ENCODE measurements at regions not wholly inside any gene's neighbourhood (a gene's known extent, or its start where the extent isn't known, plus 50 kb on each side); places are given as distances from the start of the nearest gene placed in this dataset.
"Not testable (repeated sequence)": the region's sequence is repeated elsewhere in the genome, so short reads cannot be mapped to it uniquely, and the experiment has no call there.

GRCh38 chr6:21334651-21335050, 258.9 kb upstream of the SOX4 start:
- no peak for DNase-seq (ENCODE audit: low spot score)

- DNase-seq (ENCODE audit: low spot score), result no peak
Observed at GRCh38 chr6:21335591-21335990, 258.0 kb upstream of the SOX4 start.

- no peak for DNase-seq (ENCODE audit: low spot score)
Observed at GRCh38 chr6:21337263-21337662, 256.3 kb upstream of the SOX4 start.

- DNase-seq (ENCODE audit: low spot score), result no peak
Observed at GRCh38 chr6:21340573-21340972, 253.0 kb upstream of the SOX4 start.

GRCh38 chr6:21341910-21342309, 251.6 kb upstream of the SOX4 start:
- DNase-seq (ENCODE audit: low spot score), result no peak

- DNase-seq (ENCODE audit: low spot score), result no peak
Observed at GRCh38 chr6:21342501-21342900, 251.1 kb upstream of the SOX4 start.

- not testable (repeated sequence) for DNase-seq (ENCODE audit: low spot score)
Observed at GRCh38 chr6:21345704-21346103, 247.8 kb upstream of the SOX4 start.

GRCh38 chr6:21348146-21348503, 245.4 kb upstream of the SOX4 start:
- DNase-seq (ENCODE audit: low spot score), result no peak

GRCh38 chr6:21348504-21349195, 244.9 kb upstream of the SOX4 start:
- DNase-seq (ENCODE audit: low spot score), result no peak

- no peak for DNase-seq (ENCODE audit: low spot score)
Observed at GRCh38 chr6:21349834-21350233, 243.7 kb upstream of the SOX4 start.

GRCh38 chr6:21350926-21351325, 242.6 kb upstream of the SOX4 start:
- DNase-seq (ENCODE audit: low spot score), result no peak

- no peak for DNase-seq (ENCODE audit: low spot score)
Observed at GRCh38 chr6:21352131-21352530, 241.4 kb upstream of the SOX4 start.

GRCh38 chr6:21354805-21355238, 238.7 kb upstream of the SOX4 start:
- no peak for DNase-seq (ENCODE audit: low spot score)

GRCh38 chr6:21355638-21356037, 237.9 kb upstream of the SOX4 start:
- no peak for DNase-seq (ENCODE audit: low spot score)

GRCh38 chr6:21357262-21357661, 236.3 kb upstream of the SOX4 start:
- DNase-seq (ENCODE audit: low spot score), result no peak

GRCh38 chr6:21359926-21360325, 233.6 kb upstream of the SOX4 start:
- no peak for DNase-seq (ENCODE audit: low spot score)

- no peak for DNase-seq (ENCODE audit: low spot score)
Observed at GRCh38 chr6:21360336-21360735, 233.2 kb upstream of the SOX4 start.

GRCh38 chr6:21367148-21367547, 226.4 kb upstream of the SOX4 start:
- DNase-seq (ENCODE audit: low spot score), result no peak

GRCh38 chr6:21367649-21368154, 225.8 kb upstream of the SOX4 start:
- no peak for DNase-seq (ENCODE audit: low spot score)

- no peak for DNase-seq (ENCODE audit: low spot score)
Observed at GRCh38 chr6:21371061-21371460, 222.5 kb upstream of the SOX4 start.

- DNase-seq (ENCODE audit: low spot score), result no peak
Observed at GRCh38 chr6:21371676-21372171, 221.8 kb upstream of the SOX4 start.

GRCh38 chr6:21375151-21376116, 218.1 kb upstream of the SOX4 start:
- no peak for DNase-seq (ENCODE audit: low spot score)

- no peak for DNase-seq (ENCODE audit: low spot score)
Observed at GRCh38 chr6:21377356-21377755, 216.2 kb upstream of the SOX4 start.

Measured in Ammon's horn (tissue), 1 donor.